Psoas muscle (tissue), 7 donors: ENCODE measurements at regions not wholly inside any gene's neighbourhood (a gene's known extent, or its start where the extent isn't known, plus 50 kb on each side); places are given as distances from the start of the nearest gene placed in this dataset.

Experiments
- ATAC-seq, 4 donors: fragments of 200-7000 bp; cut with Tn5 transposase; one replicate each; pipeline ENCODE4 v1.9.1; 2020; ENCODE audit warnings: moderate library complexity in 3 of 4, mild to moderate bottlenecking in 2 of 4
- DNase-seq, 2 donors: peaks; one replicate each; pipeline ENCODE4 v3.0.0-alpha.2; 2020
- H3K27ac ChIP-seq: fragments of 200-600 bp; one replicate; pipeline ENCODE4 v1.8.0; 2022
- H3K27me3 ChIP-seq, 3 donors: fragments of 200-600 bp in 1 of 3; one replicate each; pipeline versions ENCODE4 v1.6.1 to v1.8.0; 2013 to 2022; ENCODE audit warnings: low read length in 2 of 3, mild to moderate bottlenecking in 2 of 3, moderate library complexity in 1 of 3; ENCODE audit not compliant: insufficient read depth in 3 of 3
- H3K36me3 ChIP-seq, 2 donors: fragments of 200-600 bp in 1 of 2; one replicate each; pipeline versions ENCODE4 v1.6.1 to v1.8.0; 2013 to 2022; ENCODE audit warnings: low read depth in 1 of 2, mild to moderate bottlenecking in 1 of 2, moderate library complexity in 1 of 2; ENCODE audit not compliant: insufficient read depth in 1 of 2
- H3K4me1 ChIP-seq: fragments of 200-600 bp; one replicate; pipeline ENCODE4 v1.8.0; 2022
- H3K4me3 ChIP-seq: fragments of 200-600 bp; one replicate; pipeline ENCODE4 v1.8.0; 2022; ENCODE audit warnings: mild to moderate bottlenecking
- H3K9me3 ChIP-seq: fragments of 200-600 bp; one replicate; pipeline ENCODE4 v1.8.0; 2022
- CTCF ChIP-seq: fragments of 200-600 bp; IDR thresholded peaks from one replicate; pipeline ENCODE4 v1.8.0; 2022; ENCODE audit warnings: antibody characterized with exemption
- WGBS, 3 donors: extraction: QIAGEN DNeasy Blood & Tissue Kit; methylation state at CpG; one replicate each; pipeline versions ENCODE4 v1.1.6 to v1.1.7; 2013; 5-methylcytosine and 5-hydroxymethylcytosine counted together
- intact Hi-C, 2 donors: fragments of 100-400 bp; cut with DNase I; formaldehyde crosslinking; loops; one replicate each; pipeline versions ENCODE4 v1.11.0 to v1.14.2; 2022
- donor health status: healthy with polysubstance abuse.
- donor health status: DM: no; HTN: no; CAD: no; lungs with moderate emphysema.
- donor health status: Bipolar disorder and iron deficiency.
- donor health status: healthy.
- donor health status: DM: yes; HTN: yes; CAD: no.
- donor health status: DM: no; HTN: no; CAD: no.
- donor health status: DM: yes; HTN: yes; CAD: no.

GRCh38 chrX:10753116-10753515 lies 132.7 kb upstream of the MID1 start:
- H3K36me3 ChIP-seq, result no peaks in the 10 kb centered on the region
- H3K4me1 ChIP-seq, result no peaks in the 10 kb centered on the region
- no peak for TF ChIP-seq CTCF
- ATAC-seq (no peak), DNase-seq (no peak)
- no peaks in the 10 kb centered on the region for H3K9me3 ChIP-seq
- H3K27ac ChIP-seq, result no peak overlapping the region
- no peak overlapping the region for H3K4me3 ChIP-seq
- intact Hi-C loops, result no loop called here
- 78 to 82% (median 78%) methylated on average over 3 of the region's 3 CpGs for WGBS, 3 donors
- peaks cover 0 to 7% (median 0%) of the 10 kb centered on the region in 3 donors for H3K27me3 ChIP-seq

GRCh38 chrX:10754445-10754844 lies 134.1 kb upstream of the MID1 start:
- intact Hi-C loops, result no loop called here
- 83 to 99% (median 96%) methylated on average over 6 of the region's 6 CpGs for WGBS, 3 donors
- Histone ChIP-seq H3K27me3 (peaks cover 0 to 4% (median 0%) of the 10 kb centered on the region in 3 donors), H3K27ac (no peak overlapping the region), H3K4me3 (no peak overlapping the region), H3K4me1 (no peaks in the 10 kb centered on the region), H3K36me3 (no peaks in the 10 kb centered on the region), H3K9me3 (no peaks in the 10 kb centered on the region)
- no peak for TF ChIP-seq CTCF
- DNase-seq, result no peak
- ATAC-seq, result no peak

GRCh38 chrX:10755439-10756334 lies 135.3 kb upstream of the MID1 start:
- H3K36me3 ChIP-seq, result no peaks in the 10 kb centered on the region
- no peak overlapping the region for H3K4me3 ChIP-seq
- no peaks in the 10 kb centered on the region for H3K9me3 ChIP-seq
- intact Hi-C loops, result no loop called here
- peak in 1 of 4 donors; percentile 56 for ATAC-seq
- no peak for TF ChIP-seq CTCF
- WGBS, 3 donors, result 29 to 33% (median 29%) methylated on average over 9 of the region's 9 CpGs
- H3K27ac ChIP-seq, result no peak overlapping the region
- H3K4me1 ChIP-seq, result no peaks in the 10 kb centered on the region
- H3K27me3 ChIP-seq, result no peaks in the 10 kb centered on the region
- DNase-seq, result no peak

GRCh38 chrX:10756441-10756840 lies 136.1 kb upstream of the MID1 start:
- Histone ChIP-seq H3K36me3 (no peaks in the 10 kb centered on the region), H3K4me3 (no peak overlapping the region), H3K9me3 (no peaks in the 10 kb centered on the region), H3K4me1 (no peaks in the 10 kb centered on the region), H3K27me3 (no peaks in the 10 kb centered on the region), H3K27ac (no peak overlapping the region)
- intact Hi-C loops, result no loop called here
- peak in 1 of 4 donors; percentile 49 for ATAC-seq
- TF ChIP-seq CTCF, result no peak
- 8 to 14% (median 9%) methylated on average over 3 of the region's 3 CpGs for WGBS, 3 donors
- no peak for DNase-seq
